Embryonic facial prominence (tissue), 1 donor: ENCODE measurements at regions not wholly inside any gene's neighbourhood (a gene's known extent, or its start where the extent isn't known, plus 50 kb on each side); places are given as distances from the start of the nearest gene placed in this dataset.

Experiments
- DNase-seq: peaks from one replicate; pipeline ENCODE4 v3.0.0-alpha.2; 2016; ENCODE audit errors: extremely low spot score

- no peak for DNase-seq
Measured at GRCh38 chr4:14532436-14532835, 469.8 kb upstream of the CPEB2 start.

GRCh38 chr4:14539246-14539645 is 463.0 kb upstream of the CPEB2 start:
- no peak for DNase-seq

GRCh38 chr4:14545163-14545562 is 457.1 kb upstream of the CPEB2 start:
- DNase-seq: no peak

DNA sequence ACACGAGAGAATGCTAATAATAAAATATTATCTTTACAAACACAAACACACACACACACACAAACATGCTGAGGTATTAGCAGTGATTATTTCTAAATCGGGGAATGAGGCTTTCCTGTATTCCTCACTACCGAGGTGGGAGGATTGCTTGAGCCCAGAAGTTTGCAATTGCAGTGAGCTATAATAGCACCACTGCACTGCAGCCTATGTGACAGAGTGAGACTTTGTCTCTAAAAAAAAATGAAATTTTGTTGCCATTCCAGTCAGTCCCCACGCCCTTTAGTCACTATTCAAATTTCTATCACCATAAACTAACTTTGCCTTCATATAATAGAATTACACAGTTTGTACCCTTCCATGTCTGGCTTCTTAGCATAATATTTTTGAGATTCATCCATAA is 456.5 kb upstream of the CPEB2 start:
- DNase-seq: no peak

- no peak for DNase-seq
Measured at GRCh38 chr4:14552119-14552518, 450.2 kb upstream of the CPEB2 start.

DNA sequence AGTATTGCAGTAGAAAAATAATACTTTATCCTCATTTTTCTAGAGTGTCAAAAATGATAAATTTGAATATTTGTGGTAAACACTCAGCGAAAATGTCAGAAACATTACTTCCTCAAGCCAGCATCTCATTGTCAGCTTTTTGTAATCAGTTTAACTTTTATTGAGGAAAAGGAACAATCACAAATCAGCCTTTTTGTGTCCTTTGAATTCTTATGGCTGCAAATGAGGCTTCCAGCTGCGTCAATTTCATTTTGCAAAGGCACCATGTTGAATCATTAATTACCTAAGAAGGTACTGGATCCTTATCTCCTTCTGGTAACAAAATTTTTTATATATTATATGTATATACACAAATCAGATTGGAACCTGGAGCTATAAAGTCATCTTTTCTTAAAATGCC is 442.6 kb upstream of the CPEB2 start:
- no peak for DNase-seq

DNA sequence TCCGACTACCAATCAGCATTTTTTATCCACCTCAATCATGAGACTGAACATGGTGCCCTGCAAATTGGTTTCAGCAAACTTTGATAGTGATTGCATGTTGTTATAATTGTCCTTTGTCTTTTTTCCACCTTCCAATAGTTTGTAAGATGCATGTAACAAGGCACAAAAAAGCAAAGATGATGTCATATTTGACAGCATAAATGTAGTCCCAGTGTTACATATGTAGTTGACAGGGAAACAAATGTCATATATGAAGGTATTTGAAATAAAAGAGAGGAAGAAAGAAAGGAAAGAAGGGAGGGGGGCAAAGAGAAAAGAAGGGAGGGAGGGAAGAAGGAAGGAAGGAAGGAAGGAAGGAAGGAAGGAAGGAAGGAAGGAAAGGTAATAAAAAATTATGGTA is 441.7 kb upstream of the CPEB2 start:
- DNase-seq: no peak

- DNase-seq: no peak
Measured at GRCh38 chr4:14562901-14563300, 439.4 kb upstream of the CPEB2 start.

DNA sequence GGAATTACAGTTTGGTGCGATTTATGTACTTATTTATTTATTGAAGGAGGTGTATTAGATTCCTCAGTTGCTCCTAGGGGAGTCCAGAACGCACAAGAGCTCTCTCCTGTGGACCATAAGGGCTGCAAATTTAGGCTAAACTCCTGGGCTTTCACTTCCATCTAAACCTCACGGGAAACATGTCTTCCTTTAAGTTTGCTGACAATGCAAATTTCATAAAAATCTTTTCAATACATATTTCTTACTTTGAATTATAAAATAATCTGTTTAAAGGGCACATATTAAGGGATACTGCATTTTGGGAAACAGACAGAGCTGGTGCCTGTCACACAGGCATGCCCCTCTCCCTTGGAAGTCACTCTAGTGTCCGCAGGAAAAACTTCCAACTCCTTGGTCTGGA is 438.0 kb upstream of the CPEB2 start:
- no peak for DNase-seq

DNA sequence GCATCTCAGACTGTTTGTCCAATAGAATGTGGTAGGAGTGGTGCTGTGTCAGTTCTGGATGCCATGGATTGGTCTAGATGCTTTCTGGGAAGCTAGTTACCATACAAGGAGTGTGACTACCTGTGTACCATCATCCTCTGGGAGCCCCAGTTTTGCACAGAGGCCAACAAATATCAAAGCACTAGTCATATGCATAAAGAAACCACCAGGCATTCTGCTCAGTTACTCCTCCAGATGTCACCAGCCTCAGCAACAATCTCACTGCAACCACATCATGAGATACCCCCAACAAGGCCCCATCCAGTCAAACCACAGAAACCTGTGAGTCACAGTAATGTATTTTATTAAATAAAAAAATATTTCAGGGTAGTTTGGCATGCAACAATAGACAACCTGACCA is 435.8 kb upstream of the CPEB2 start:
- DNase-seq: no peak

DNA sequence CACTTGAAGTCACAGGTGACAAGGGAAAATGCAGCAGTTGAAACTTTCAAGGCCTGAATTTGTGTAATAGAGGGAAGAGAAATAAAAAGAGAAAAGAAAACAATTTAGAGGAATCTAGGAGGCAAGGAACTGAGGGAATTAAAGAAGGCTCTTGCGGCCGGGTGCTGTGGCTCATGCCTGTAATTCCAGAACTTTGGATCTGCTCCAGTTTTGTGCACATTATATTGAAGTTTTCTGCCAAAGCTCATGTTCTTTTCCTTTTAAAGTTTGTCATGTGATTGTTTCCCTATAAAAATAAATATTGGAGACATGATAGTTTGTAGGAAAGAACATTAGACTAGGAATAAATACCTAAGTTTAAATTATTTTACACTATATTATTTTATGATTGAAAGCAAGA is 433.9 kb upstream of the CPEB2 start:
- no peak for DNase-seq

DNA sequence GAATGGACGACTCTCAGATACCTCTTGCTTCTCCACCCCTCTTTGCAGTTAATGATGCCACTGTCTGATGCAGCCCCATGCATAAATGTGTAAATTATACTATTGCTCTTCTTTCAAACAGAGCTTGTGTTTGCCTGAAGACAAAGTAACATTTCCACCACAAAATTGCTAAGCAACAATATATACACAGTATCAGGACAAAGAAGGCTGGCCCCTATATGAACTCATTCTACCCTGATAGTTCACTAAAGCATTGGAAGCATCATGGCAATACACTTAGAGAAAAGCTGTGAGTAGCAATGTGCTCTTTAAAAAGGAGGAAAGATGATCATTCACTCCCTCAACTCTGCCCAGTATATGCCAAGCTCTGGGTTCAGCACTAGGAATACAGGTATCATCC is 427.0 kb upstream of the CPEB2 start:
- no peak for DNase-seq

GRCh38 chr4:14575919-14576318 is 426.4 kb upstream of the CPEB2 start:
- DNase-seq: no peak

GRCh38 chr4:14580061-14580460 is 422.2 kb upstream of the CPEB2 start:
- DNase-seq: no peak

GRCh38 chr4:14581741-14582140 is 420.5 kb upstream of the CPEB2 start:
- DNase-seq: no peak

- no peak for DNase-seq
Measured at GRCh38 chr4:14582677-14583076, 419.6 kb upstream of the CPEB2 start.

DNA sequence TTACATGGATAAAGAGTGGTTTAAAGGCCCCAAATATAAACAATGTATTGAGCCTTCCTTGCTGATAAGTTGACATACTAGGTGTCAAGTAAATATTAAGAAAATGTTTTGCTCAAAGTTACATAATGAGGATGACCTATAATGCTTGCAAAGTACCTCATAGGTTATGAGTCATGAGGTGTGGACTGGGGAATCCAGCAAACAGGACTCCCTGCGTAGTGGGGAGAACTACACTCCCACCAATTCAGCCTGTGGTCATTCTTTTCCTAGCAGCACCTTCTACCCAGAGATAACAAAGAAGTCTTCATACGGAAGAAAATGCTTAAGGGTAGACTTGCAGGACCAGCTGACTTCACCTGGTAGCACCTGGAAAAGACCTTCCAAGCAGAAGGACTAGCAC is 418.9 kb upstream of the CPEB2 start:
- no peak for DNase-seq

GRCh38 chr4:14583752-14584151 is 418.5 kb upstream of the CPEB2 start:
- no peak for DNase-seq

DNA sequence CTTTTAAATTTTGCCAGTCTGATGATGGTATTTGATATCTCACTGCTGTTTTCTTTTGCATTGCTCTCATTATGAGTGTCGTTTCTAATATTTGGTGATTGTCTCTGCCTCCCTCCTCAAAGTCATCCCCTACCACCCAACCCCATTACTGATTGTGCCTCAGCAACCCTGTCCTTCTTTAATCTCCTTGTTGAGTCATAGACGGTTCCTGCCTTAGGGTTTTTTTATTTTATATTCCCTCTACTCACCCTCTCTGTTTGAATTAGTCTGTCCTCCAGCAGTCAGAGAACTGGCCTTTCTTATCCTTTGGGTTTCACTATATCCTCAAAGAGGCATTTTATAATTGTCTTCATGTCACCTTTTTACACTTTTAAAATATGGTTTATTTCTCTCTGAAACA is 409.3 kb upstream of the CPEB2 start:
- DNase-seq: no peak

DNA sequence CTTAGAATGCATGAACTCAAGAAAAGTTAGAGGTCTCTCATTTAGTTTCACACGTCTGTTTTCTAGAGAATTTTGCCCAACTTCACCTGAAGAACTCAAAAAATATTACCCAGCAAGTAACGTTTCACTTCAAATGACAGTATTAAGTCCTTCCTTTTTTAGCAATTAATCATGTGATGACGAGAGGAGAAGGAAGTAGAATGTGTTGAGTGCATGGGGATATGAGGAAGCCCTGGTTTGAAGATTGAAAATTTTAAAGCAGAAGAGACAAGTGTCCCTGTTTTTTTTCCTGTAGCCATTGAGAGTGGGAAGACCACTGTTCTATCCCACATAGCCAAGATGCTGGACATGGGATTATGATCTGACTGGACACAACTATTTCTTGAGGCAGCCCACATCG is 406.3 kb upstream of the CPEB2 start:
- DNase-seq: no peak

DNA sequence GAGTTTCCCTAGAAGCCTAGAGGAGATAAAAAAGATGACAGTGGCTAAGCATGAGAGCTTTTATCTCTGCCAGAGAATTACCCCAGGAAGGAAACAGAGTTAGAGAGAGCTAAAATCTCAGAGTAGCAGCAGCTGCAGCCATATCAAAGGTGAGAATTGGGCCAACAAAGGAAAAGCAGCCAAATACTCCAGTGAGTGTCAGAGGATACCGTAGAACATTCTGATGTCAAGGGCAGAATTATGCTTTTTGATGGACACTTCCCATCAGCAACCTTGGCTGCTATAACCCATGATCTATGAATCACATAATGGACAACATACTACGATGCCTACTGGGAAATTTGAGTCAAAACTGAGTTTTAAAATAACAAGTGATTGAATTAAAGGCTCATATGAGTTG is 405.8 kb upstream of the CPEB2 start:
- DNase-seq: no peak

DNA sequence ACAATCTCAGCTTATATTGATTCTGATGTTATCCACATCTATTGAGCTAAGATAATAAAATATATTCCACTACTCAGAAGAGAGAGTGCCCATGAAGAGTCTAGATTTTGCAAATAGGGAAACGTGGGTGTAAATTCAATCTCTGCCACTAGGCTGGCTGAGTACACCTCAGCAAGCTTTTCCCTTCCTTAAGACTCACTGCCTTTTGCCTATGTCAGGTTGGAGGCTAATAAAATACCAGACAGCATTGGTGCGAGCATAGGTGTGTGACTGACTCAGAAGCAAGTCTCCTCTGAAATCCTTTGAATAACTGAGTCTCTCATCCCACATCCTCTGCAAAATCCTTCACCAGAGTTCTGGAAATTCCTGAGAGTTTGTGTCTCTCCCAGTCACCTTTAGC is 405.4 kb upstream of the CPEB2 start:
- no peak for DNase-seq

GRCh38 chr4:14602206-14602605 is 400.1 kb upstream of the CPEB2 start:
- no peak for DNase-seq

DNA sequence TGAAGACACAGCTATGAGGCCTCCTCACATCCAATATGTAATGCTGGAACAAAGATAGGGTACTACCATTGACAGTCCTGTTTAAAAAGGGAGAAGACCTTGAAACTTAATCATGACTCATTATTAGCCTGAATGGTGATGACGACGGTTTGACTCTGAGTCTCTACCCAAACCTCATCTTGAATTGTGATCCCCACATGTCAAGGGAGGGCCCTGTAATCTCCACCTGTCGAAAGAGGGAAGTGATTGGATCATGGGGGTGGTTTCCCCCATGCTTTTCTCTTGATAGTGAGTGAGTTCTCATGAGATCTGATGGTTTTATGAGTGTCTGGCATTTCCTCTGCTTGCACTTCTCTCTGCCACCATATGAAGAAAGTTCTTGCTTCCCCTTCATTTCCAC is 395.3 kb upstream of the CPEB2 start:
- no peak for DNase-seq

DNA sequence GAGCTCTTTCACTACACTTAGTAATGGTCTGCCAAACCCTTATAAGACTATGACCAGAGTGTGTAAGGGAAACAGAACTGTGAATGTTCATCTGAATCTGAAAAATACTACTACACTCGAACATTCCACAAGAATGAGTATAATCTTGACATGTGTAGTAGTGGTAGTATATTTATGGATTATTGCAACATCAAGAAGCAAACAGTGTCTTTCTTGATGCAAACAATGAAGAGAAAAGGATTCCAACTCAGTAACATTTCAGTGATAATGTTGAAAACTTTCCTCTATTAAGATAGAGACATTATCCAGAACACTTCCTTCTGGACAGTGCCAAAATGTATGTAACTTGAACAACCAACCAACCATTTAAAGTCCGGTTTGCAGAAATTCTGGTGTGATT is 394.7 kb upstream of the CPEB2 start:
- DNase-seq: no peak
